HepG2 (cell line): ENCODE measurements at regions not wholly inside any gene's neighbourhood (a gene's known extent, or its start where the extent isn't known, plus 50 kb on each side); places are given as distances from the start of the nearest gene placed in this dataset.

Experiments used
- ATAC-seq: fragments of 200-7000 bp; cut with Tn5 transposase; 3 replicates; pipeline ENCODE4 v1.9.1; 2020; ENCODE audit warnings: mild to moderate bottlenecking, moderate library complexity
- BruUV-seq: library from RNA; stranded (reverse); fragments of 400-500 nt; replicated peaks from 2 replicates; lab custom pipeline; 2021; lab: Mats Ljungman, UMichigan
- CTCF ChIA-PET: fragments of 300-600 bp; formaldehyde crosslinking; extraction: SDS; loops from one replicate; lab custom pipeline; 2021; ENCODE audit warnings: low total read pairs, inconsistent platforms, low intra/inter-chr PET ratio; lab: Yijun Ruan, JAX
- POLR2A ChIA-PET: fragments of 350-600 bp; sonication (Branson Sonifier 250); formaldehyde crosslinking; loops from one replicate; lab custom pipeline; 2020; ENCODE audit warnings: antibody characterized with exemption, inconsistent platforms; lab: Yijun Ruan, JAX
- DNase-seq: peaks from one replicate; pipeline ENCODE4 v3.0.0-alpha.2; 2015; ENCODE audit warnings: low spot score
- FAIRE-seq: peaks from 3 replicates; lab custom pipeline; 2011; peaks lifted over from hg19 to GRCh38; lab: Jason Lieb, UNC
- H2AFZ ChIP-seq: one replicate; pipeline ENCODE4 v1.6.1; 2011; ENCODE audit warnings: low read length, inconsistent platforms
- H3K27ac ChIP-seq: fragments of 300-600 bp; 3 replicates; pipeline ENCODE4 v1.8.0; 2011; ENCODE audit warnings: mixed run types, mild to moderate bottlenecking, mixed read lengths, low read length, inconsistent platforms; ENCODE audit not compliant: insufficient read depth; ENCODE audit errors: extremely low read length
- H3K27me3 ChIP-seq, 2 experiments: fragments of 200-600 bp in 1 of 2; 2 replicates in 1 of 2; 3 replicates in 1 of 2; pipeline versions ENCODE4 v1.6.0 to v1.8.0; 2011; ENCODE audit warnings: low read length in 2 of 2, mild to moderate bottlenecking in 2 of 2, moderate library complexity in 2 of 2, inconsistent platforms in 1 of 2; ENCODE audit not compliant: insufficient read depth in 2 of 2, control insufficient read depth in 1 of 2
- H3K36me3 ChIP-seq, 2 experiments: fragments of 200-600 bp in 1 of 2; replicated peaks in 1 of 2; 2 replicates in 1 of 2; 3 replicates in 1 of 2; pipeline versions ENCODE4 v1.5.1 to v1.8.0; 2011; ENCODE audit warnings: low read length in 2 of 2, inconsistent platforms in 1 of 2; ENCODE audit not compliant: insufficient read depth in 2 of 2, control insufficient read depth in 1 of 2
- H3K4me1 ChIP-seq: 2 replicates; pipeline ENCODE4 v1.5.1; 2012; ENCODE audit warnings: low read length, inconsistent platforms; ENCODE audit not compliant: insufficient read depth
- H3K4me2 ChIP-seq: 2 replicates; pipeline ENCODE4 v1.6.0; 2011; ENCODE audit warnings: low read depth, low read length, inconsistent platforms
- H3K4me3 ChIP-seq, 3 experiments: fragments of 200-600 bp in 1 of 3; sonication (generic), shearing (Covaris generic) in 1 of 3; replicated peaks in 1 of 3; 2 replicates each; pipeline ENCODE4 v1.5.1; 2011 to 2016; ENCODE audit warnings: low read length in 3 of 3, inconsistent platforms in 2 of 3, low read depth in 2 of 3, mild to moderate bottlenecking in 2 of 3, control low read depth in 1 of 3, mixed read lengths in 1 of 3; ENCODE audit not compliant: insufficient read depth in 1 of 3
- H3K79me2 ChIP-seq: one replicate; pipeline ENCODE4 v1.6.1; 2011; ENCODE audit warnings: low read length, inconsistent platforms; ENCODE audit not compliant: insufficient read depth
- H3K9ac ChIP-seq: 2 replicates; pipeline ENCODE4 v1.6.0; 2011; ENCODE audit warnings: mild to moderate bottlenecking, low read depth, low read length, inconsistent platforms; ENCODE audit not compliant: insufficient read depth
- H3K9me3 ChIP-seq: 2 replicates; pipeline ENCODE4 v1.5.1; 2012; ENCODE audit warnings: mild to moderate bottlenecking, low read length
- H4K20me1 ChIP-seq: 2 replicates; pipeline ENCODE4 v1.6.0; 2011; ENCODE audit warnings: inconsistent platforms, mild to moderate bottlenecking, low read length, moderate library complexity; ENCODE audit not compliant: insufficient read depth
- ARID2 ChIP-seq: sonication (generic); formaldehyde crosslinking; IDR thresholded peaks from 2 replicates; pipeline ENCODE4 v1.8.1; 2022; ENCODE audit warnings: mild to moderate bottlenecking, missing genetic modification reagents, borderline replicate concordance
- CBX5 ChIP-seq: sonication (generic); formaldehyde crosslinking; IDR thresholded peaks from 2 replicates; pipeline ENCODE4 v1.4.0; 2020; ENCODE audit warnings: missing genetic modification reagents, borderline replicate concordance
- CREM ChIP-seq, 2 experiments: sonication (generic) in 1 of 2; formaldehyde crosslinking in 1 of 2; IDR thresholded peaks; 2 replicates each; pipeline versions ENCODE4 v1.4.0 to v1.6.1; 2016 to 2020; ENCODE audit warnings: antibody characterized with exemption in 1 of 2, mild to moderate bottlenecking in 1 of 2, missing genetic modification reagents in 1 of 2
- KLF16 ChIP-seq, 2 experiments: sonication (generic) in 1 of 2; formaldehyde crosslinking in 1 of 2; IDR thresholded peaks; 2 replicates each; pipeline versions ENCODE4 v1.6.1 to v1.8.0; 2016 to 2023; ENCODE audit warnings: missing genetic modification reagents in 2 of 2, missing compliant biosample characterization in 1 of 2
- NR3C1 ChIP-seq: sonication (generic); formaldehyde crosslinking; IDR thresholded peaks from 2 replicates; pipeline ENCODE4 v1.4.0; 2020; ENCODE audit warnings: missing genetic modification reagents
- PAX8 ChIP-seq: sonication (generic); formaldehyde crosslinking; IDR thresholded peaks from 2 replicates; pipeline ENCODE4 v1.8.0; 2022; ENCODE audit warnings: mild to moderate bottlenecking, missing genetic modification reagents, borderline replicate concordance
- POGK ChIP-seq: sonication (generic); formaldehyde crosslinking; conservative IDR thresholded peaks from 2 replicates; pipeline ENCODE4 v1.8.0; 2022; ENCODE audit warnings: mild to moderate bottlenecking, moderate library complexity, missing genetic modification reagents
- RARA ChIP-seq: IDR thresholded peaks from 2 replicates; pipeline ENCODE4 v1.6.1; 2016; ENCODE audit warnings: missing genetic modification reagents, missing compliant biosample characterization
- RXRB ChIP-seq: IDR thresholded peaks from 2 replicates; pipeline ENCODE4 v1.6.1; 2016; ENCODE audit warnings: borderline replicate concordance, missing genetic modification reagents, missing compliant biosample characterization
- SMAD1 ChIP-seq: sonication (generic); formaldehyde crosslinking; IDR thresholded peaks from 2 replicates; pipeline ENCODE4 v1.4.0; 2020; ENCODE audit warnings: missing genetic modification reagents, low read depth, mild to moderate bottlenecking, borderline replicate concordance
- THRA ChIP-seq: sonication (generic); formaldehyde crosslinking; IDR thresholded peaks from 2 replicates; pipeline ENCODE4 v1.4.0; 2020; ENCODE audit warnings: missing genetic modification reagents, borderline replicate concordance
- ZNF10 ChIP-seq: sonication (generic); formaldehyde crosslinking; IDR thresholded peaks from 2 replicates; pipeline ENCODE4 v1.4.0; 2020; ENCODE audit warnings: mild to moderate bottlenecking, low read depth, missing genetic modification reagents, borderline replicate concordance
- ZNF224 ChIP-seq: sonication (generic); formaldehyde crosslinking; IDR thresholded peaks from 2 replicates; pipeline ENCODE4 v1.5.0; 2020; ENCODE audit warnings: mild to moderate bottlenecking, missing genetic modification reagents
- ZNF432 ChIP-seq: sonication (generic); formaldehyde crosslinking; IDR thresholded peaks from 2 replicates; pipeline ENCODE4 v1.5.0; 2020; ENCODE audit warnings: missing genetic modification reagents, mild to moderate bottlenecking, borderline replicate concordance
- ZNF567 ChIP-seq: sonication (generic); formaldehyde crosslinking; IDR thresholded peaks from 2 replicates; pipeline ENCODE4 v1.8.1; 2023; ENCODE audit warnings: mild to moderate bottlenecking, missing genetic modification reagents, borderline replicate concordance
- WGBS: methylation state at CpG from one replicate; pipeline ENCODE4 v1.1.6; 2017; ENCODE audit warnings: low lambda C conversion rate; 5-methylcytosine and 5-hydroxymethylcytosine counted together
- in situ Hi-C: cut with HindIII; loops from 2 replicates; pipeline ENCODE4 v1.10.0; 2017; ENCODE audit warnings: low pct_unique_long_range_greater_than_20kb; ENCODE audit not compliant: extremely low pct_ligation_motif_present
- intact Hi-C: fragments of 100-400 bp; cut with micrococcal nuclease; formaldehyde crosslinking; loops from one replicate; pipeline ENCODE4 v1.10.0; 2022; ENCODE audit not compliant: unreplicated experiment
- TF ChIP-seq, protein P1 (sequence below): IDR thresholded peaks from 2 replicates; pipeline ENCODE4 v1.6.1; 2016
- TF ChIP-seq, protein P2 (sequence below): sonication (generic); formaldehyde crosslinking; IDR thresholded peaks from 2 replicates; pipeline ENCODE4 v1.9.0; 2022; ENCODE audit warnings: low read depth, missing genetic modification reagents

- TF ChIP-seq, protein P1, sequence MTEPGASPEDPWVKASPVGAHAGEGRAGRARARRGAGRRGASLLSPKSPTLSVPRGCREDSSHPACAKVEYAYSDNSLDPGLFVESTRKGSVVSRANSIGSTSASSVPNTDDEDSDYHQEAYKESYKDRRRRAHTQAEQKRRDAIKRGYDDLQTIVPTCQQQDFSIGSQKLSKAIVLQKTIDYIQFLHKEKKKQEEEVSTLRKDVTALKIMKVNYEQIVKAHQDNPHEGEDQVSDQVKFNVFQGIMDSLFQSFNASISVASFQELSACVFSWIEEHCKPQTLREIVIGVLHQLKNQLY (CRISPR knock-in tag) = no peak
- TF ChIP-seq POGK (CRISPR knock-in tag) (no peak), ARID2 (CRISPR knock-in tag) (no peak), ZNF10 (no peak)
Measured at GRCh38 chr6:4224067-4224978, 88.9 kb upstream of the ECI2 start (continued).

DNA sequence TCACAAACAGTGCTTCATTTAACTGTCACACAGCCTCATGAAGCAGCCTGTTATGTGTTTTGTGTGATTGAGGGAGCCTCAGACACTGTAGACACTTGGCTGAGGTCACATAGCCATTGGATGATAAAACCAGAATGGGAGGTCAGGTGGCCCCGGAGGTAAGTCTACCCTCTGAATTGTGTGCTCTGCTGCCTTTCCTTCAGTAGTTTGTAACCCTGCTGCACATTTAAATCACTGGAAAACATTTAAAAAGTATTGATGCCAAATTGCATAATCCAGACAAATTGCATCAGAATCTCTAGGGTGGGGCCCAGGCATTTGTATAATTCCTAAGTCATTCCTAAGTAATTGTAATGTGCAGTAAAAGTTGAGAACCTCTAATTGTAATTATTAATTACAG is 85.2 kb upstream of the ECI2 start:
- Histone ChIP-seq H2AFZ (no peak overlapping the region), H3K36me3 (no peaks in the 10 kb centered on the region), H3K4me2 (no peak overlapping the region), H4K20me1 (no peaks in the 10 kb centered on the region), H3K9me3 (no peaks in the 10 kb centered on the region), H3K27ac (no peak overlapping the region), H3K27me3 (peaks cover 0 to 2% of the 10 kb centered on the region in 2 experiments; a peak in 1 of 5 replicates), H3K9ac (no peak overlapping the region), H3K79me2 (no peaks in the 10 kb centered on the region), H3K4me3 (no peak overlapping the region), H3K4me1 (no peaks in the 10 kb centered on the region)
- intact Hi-C loops (no loop called here), in situ Hi-C loops (loop anchor here (10.0 kb wide), 1 partner anchor 744 kb away; no protein-coding TSS in a partner anchor)
- ChIA-PET POLR2A (no interaction called here), CTCF (no interaction called here)
- WGBS = 0% methylated on average over 1 of the region's 1 CpG
- FAIRE-seq (no peak), DNase-seq (no peak), ATAC-seq (no peak)
- BruUV-seq = no TSS peak
- TF ChIP-seq RXRB (CRISPR knock-in tag) (no peak), ZNF432 (CRISPR knock-in tag) (no peak), CBX5 (CRISPR knock-in tag) (no peak), CREM (IDR thresholded peaks at IDR 0.05) (no peak), CREM (CRISPR knock-in tag; IDR thresholded peaks at IDR 0.05) (no peak), SMAD1 (CRISPR knock-in tag) (no peak), NR3C1 (CRISPR knock-in tag) (no peak), RARA (CRISPR knock-in tag) (no peak), ZNF567 (CRISPR knock-in tag) (no peak), THRA (CRISPR knock-in tag) (no peak), ZNF224 (CRISPR knock-in tag) (no peak), KLF16 (CRISPR knock-in tag; IDR thresholded peaks at IDR 0.05) (no peak), PAX8 (CRISPR knock-in tag) (no peak)
- TF ChIP-seq, protein P2, sequence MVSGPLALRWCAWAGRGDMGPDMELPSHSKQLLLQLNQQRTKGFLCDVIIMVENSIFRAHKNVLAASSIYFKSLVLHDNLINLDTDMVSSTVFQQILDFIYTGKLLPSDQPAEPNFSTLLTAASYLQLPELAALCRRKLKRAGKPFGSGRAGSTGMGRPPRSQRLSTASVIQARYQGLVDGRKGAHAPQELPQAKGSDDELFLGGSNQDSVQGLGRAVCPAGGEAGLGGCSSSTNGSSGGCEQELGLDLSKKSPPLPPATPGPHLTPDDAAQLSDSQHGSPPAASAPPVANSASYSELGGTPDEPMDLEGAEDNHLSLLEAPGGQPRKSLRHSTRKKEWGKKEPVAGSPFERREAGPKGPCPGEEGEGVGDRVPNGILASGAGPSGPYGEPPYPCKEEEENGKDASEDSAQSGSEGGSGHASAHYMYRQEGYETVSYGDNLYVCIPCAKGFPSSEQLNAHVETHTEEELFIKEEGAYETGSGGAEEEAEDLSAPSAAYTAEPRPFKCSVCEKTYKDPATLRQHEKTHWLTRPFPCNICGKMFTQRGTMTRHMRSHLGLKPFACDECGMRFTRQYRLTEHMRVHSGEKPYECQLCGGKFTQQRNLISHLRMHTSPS (CRISPR knock-in tag) = no peak
